Panc1 (cell line): ENCODE measurements at regions not wholly inside any gene's neighbourhood (a gene's known extent, or its start where the extent isn't known, plus 50 kb on each side); places are given as distances from the start of the nearest gene placed in this dataset.

Experiments
- POLR2AphosphoS5 ChIP-seq: IDR thresholded peaks from 2 replicates; pipeline ENCODE4 v1.6.1; 2012; ENCODE audit warnings: mild to moderate bottlenecking, low read depth, low read length, moderate library complexity
- TF ChIP-seq, protein P1 (sequence below): fragments of 450-650 bp; IDR thresholded peaks from 2 replicates; pipeline ENCODE4 v1.5.1; 2017; ENCODE audit warnings: mild to moderate bottlenecking

DNA sequence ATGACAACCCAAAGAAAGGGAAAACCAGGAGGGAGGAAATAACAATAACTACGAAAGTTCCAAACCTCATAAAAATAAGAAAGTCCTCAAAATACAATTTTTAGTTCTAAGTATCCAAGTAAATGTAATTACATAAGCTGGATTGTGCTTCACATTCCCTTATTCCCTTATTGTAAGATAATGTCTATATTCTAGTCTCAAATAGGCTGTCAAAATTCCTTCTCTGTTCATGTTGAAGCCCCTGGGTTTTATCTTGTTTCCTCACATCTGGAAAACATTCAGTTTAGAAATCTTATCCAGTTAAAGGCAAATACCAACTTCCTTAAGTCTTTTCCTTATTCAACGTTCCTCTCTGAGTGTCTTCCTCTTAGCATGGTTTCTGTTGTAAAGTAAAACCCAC is 282.3 kb downstream of the CD109 start:
- TF ChIP-seq, protein P1, sequence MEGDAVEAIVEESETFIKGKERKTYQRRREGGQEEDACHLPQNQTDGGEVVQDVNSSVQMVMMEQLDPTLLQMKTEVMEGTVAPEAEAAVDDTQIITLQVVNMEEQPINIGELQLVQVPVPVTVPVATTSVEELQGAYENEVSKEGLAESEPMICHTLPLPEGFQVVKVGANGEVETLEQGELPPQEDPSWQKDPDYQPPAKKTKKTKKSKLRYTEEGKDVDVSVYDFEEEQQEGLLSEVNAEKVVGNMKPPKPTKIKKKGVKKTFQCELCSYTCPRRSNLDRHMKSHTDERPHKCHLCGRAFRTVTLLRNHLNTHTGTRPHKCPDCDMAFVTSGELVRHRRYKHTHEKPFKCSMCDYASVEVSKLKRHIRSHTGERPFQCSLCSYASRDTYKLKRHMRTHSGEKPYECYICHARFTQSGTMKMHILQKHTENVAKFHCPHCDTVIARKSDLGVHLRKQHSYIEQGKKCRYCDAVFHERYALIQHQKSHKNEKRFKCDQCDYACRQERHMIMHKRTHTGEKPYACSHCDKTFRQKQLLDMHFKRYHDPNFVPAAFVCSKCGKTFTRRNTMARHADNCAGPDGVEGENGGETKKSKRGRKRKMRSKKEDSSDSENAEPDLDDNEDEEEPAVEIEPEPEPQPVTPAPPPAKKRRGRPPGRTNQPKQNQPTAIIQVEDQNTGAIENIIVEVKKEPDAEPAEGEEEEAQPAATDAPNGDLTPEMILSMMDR = no peak
- no peak for TF ChIP-seq POLR2AphosphoS5
